C4-2B (cell line): ENCODE measurements at regions not wholly inside any gene's neighbourhood (a gene's known extent, or its start where the extent isn't known, plus 50 kb on each side); places are given as distances from the start of the nearest gene placed in this dataset.
"Not testable (repeated sequence)": the region's sequence is repeated elsewhere in the genome, so short reads cannot be mapped to it uniquely, and the experiment has no call there.

ENCODE experiments used
- H3K27ac ChIP-seq: fragments of 450-650 bp; 2 replicates; pipeline ENCODE4 v1.5.1; 2017
- ZFX ChIP-seq: fragments of 450-650 bp; IDR thresholded peaks from 2 replicates; pipeline ENCODE4 v1.6.1; 2017
- TF ChIP-seq, protein P1 (sequence below): fragments of 450-650 bp; conservative IDR thresholded peaks from 2 replicates; pipeline ENCODE4 v1.5.1; 2017; ENCODE audit warnings: mild to moderate bottlenecking

DNA sequence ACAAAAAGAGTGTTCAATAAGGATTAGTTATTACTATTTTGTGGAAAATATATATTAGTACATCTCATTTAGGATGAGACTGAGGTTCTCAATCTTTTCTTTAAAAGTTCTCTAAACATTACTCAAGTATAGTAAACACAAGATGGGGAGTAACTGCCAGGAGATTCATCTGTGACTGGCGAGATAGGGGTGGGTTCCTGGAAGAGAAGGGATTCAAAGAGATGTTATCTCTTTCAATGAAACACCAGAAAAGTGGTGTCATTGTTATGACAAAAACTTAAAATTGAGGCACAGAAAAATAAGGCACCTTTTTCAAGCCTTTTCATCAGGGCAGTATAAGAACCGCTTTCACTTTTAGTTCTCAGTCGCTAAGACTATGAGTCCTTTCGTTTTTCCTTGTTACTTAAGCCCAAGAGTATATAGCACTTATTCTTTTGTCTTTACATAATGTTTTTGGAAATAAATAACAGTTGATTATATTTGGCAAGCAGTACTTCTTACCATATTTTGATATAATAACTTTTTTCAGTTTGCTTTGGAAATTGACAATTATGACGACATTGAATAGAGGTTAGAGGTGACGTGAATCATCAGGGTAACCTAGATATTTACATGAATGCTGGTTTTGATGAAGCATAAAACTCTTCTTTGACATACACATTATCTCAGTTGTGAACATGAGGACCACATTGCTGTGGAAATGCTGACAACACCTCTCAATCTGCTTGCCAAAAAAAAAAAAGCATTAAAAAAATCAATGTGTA is 393.9 kb upstream of the TCF4 start:
- H3K27ac ChIP-seq, result no peak overlapping the region
- no peak for TF ChIP-seq ZFX
- TF ChIP-seq, protein P1, sequence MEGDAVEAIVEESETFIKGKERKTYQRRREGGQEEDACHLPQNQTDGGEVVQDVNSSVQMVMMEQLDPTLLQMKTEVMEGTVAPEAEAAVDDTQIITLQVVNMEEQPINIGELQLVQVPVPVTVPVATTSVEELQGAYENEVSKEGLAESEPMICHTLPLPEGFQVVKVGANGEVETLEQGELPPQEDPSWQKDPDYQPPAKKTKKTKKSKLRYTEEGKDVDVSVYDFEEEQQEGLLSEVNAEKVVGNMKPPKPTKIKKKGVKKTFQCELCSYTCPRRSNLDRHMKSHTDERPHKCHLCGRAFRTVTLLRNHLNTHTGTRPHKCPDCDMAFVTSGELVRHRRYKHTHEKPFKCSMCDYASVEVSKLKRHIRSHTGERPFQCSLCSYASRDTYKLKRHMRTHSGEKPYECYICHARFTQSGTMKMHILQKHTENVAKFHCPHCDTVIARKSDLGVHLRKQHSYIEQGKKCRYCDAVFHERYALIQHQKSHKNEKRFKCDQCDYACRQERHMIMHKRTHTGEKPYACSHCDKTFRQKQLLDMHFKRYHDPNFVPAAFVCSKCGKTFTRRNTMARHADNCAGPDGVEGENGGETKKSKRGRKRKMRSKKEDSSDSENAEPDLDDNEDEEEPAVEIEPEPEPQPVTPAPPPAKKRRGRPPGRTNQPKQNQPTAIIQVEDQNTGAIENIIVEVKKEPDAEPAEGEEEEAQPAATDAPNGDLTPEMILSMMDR, result no peak

DNA sequence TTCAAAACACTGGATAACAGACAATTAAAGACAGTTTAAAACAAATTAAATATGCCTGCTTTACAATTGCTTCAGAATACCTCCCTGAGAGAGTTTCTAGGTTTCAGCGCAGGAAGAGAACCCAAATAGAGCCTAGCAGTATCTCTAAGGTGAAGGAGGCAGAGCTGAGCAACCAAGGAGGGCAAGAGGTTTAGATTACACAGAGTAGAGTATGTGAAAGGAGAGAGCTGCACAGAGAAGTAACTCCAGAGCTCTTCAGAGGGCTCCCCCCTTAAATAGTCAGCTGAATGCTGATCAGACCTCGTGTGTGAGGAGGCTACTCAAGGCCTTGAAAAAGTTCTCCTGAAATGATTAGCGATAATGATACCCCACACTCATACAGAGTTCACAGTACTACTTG is 386.5 kb upstream of the TCF4 start:
- TF ChIP-seq, protein P1, result no peak
- no peak for TF ChIP-seq ZFX
- no peak overlapping the region for H3K27ac ChIP-seq

DNA sequence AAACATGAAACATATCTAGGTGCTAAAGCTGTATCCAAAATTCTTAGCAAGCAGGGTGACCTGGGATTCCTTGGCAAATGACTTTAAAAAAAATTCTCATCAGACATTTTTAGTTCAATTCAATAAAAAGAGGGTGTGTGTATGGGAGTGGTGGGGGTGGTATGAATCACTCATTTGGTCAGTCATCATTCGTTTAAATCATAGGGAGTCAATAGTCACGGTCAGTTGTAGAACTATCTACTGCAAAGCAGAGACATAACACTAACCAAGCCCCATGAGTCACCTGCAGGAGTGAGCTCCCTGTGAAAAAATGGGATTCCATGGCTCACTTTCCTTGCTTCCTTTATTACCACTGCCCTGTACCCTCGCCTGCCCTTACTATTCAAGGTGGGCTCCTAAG is 380.6 kb upstream of the TCF4 start:
- no peak overlapping the region for H3K27ac ChIP-seq
- TF ChIP-seq ZFX, result no peak

DNA sequence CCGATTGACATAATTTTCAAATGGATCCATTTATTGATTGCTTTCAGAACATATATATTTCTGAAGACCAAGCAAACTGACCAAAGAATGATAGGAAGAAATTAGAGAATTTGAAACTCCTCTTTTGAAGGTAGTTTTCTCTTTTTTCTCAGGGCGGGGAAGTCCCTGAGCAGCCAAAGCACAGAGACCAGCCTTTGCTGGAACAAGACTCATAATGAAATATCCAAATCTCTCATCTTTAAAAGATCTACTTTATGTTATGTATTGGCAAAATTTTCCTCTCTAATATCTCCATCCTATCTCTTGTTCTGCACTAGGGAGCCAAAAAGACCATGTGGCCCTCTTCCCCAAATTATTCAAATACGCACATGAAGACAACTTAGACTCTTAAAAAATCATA is 379.0 kb upstream of the TCF4 start:
- no peak for TF ChIP-seq ZFX
- TF ChIP-seq, protein P1, result no peak

DNA sequence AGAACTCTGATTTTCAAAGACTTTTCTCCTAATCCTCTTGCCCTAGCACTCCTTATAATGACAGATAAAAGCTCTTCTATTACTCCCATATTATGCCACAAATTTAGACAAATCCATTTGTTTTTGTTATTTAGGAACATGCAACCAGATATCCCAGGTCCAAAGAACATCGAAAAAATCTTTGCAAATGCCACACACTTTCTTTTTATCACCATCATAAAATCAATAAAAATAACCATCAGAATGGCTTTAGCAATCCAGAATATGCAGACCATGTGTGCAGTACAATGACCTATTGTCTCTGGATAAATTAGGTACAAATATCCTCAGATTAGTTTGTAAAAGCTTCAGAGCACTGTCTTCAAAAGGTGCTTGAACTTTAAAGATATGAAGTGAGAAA is 376.2 kb upstream of the TCF4 start:
- no peak overlapping the region for H3K27ac ChIP-seq

More for the DNA sequence above, 379.0 kb upstream of the TCF4 start:
- no peak overlapping the region for H3K27ac ChIP-seq

DNA sequence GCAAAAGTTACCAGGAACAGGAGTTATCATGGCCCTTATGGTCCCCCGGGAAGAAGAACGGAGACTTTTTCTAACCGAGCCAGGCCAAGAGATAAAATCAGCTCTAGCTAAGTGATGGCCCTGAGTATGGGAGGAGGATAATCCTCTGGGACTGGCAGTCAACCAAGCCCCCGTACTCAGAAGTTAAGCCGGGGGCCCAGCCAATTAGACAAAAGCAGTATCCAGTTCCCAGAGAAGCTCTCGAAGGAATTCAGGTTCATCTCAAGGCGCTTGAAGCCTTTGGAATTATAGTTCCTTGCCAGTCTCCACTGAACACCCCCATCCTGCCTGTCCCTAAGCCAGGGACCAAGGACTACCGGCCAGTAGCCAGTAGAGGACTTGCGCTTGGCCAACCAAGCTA is 365.3 kb upstream of the TCF4 start:
- TF ChIP-seq ZFX, result no peak
- TF ChIP-seq, protein P1, result no peak
- H3K27ac ChIP-seq, result no peak overlapping the region

More for the DNA sequence above, 376.2 kb upstream of the TCF4 start:
- no peak for TF ChIP-seq ZFX
- TF ChIP-seq, protein P1, result no peak

DNA sequence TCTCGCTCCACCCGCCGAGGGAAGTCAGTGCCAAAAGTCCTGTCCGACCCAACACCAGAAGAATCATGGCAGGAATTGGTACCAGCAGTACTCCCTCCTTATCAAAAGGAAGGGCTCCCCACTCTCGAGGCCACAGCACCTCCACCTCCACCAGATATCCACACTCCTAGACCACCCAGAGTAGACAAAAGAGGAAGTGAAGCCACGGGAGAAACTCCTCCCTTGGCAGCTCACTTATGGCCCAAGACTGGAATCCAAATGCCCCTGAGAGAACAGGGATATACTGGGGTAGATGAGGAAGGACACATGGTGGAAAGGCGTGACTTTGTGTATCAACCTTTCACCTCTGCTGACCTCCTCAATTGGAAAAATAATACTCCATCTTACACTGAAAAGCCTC is 363.7 kb upstream of the TCF4 start:
- not testable (repeated sequence) for H3K27ac ChIP-seq

DNA sequence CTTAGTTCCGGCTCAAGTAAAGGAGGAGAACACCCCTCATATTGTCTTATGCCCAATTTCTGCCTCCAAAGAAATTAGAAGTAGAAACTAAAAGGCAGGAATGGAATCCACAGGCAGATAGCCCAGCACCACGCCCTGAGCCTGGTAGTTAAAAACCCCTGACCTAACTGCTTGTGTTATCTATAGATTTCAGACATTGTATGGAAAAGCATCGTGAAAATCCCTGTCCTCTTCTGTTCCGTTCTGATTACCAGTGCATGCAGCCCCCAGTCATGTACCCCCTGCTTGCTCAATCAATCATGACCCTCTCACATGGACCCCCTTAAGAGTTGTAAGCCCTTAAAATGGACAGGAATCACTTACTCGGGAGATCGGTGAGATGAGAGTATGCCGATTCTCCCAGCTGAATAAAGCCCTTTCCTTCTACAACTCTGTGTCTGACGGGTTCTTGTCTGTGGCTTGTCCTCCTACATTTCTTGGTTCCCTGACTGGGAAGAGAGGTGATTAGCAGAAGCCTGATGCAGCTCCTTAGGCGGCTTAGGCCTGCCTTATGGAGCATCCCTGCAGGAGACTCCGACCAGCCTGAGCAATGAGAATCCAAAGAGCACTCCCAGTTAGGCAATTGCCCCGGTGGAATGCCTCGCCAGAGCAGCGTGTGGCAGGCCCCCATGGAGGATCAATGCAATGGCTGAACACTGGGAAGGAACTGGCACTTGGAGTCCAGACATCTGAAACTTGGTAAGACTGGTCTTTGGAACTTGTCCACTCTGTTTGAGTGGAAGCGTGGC is 362.6 kb upstream of the TCF4 start:
- TF ChIP-seq ZFX, result no peak
- TF ChIP-seq, protein P1, result no peak
- H3K27ac ChIP-seq, result no peak overlapping the region
